GM19193 (cell line): ENCODE measurements at regions not wholly inside any gene's neighbourhood (a gene's known extent, or its start where the extent isn't known, plus 50 kb on each side); places are given as distances from the start of the nearest gene placed in this dataset.

Experiments used
- POLR2A ChIP-seq: IDR thresholded peaks from 4 replicates; pipeline ENCODE4 v1.6.1; 2011; ENCODE audit not compliant: insufficient read depth, insufficient read length; ENCODE audit errors: extremely low read depth

GRCh38 chr9:105067895-105068580, 140.1 kb upstream of the ABCA1 start:
- TF ChIP-seq POLR2A = no peak

- no peak for TF ChIP-seq POLR2A
These were observed 141.3 kb upstream of the ABCA1 start for GRCh38 chr9:105069285-105069684.

- no peak for TF ChIP-seq POLR2A
These were observed 141.7 kb upstream of the ABCA1 start for GRCh38 chr9:105069696-105070095.

GRCh38 chr9:105070176-105070575, 142.2 kb upstream of the ABCA1 start:
- TF ChIP-seq POLR2A = no peak

- TF ChIP-seq POLR2A = no peak
These were observed 144.5 kb upstream of the ABCA1 start for GRCh38 chr9:105072476-105072875.

GRCh38 chr9:105073147-105073546, 145.2 kb upstream of the ABCA1 start:
- no peak for TF ChIP-seq POLR2A

- TF ChIP-seq POLR2A = no peak
These were observed 146.5 kb upstream of the ABCA1 start for GRCh38 chr9:105074491-105074890.

GRCh38 chr9:105076729-105077128, 148.8 kb upstream of the ABCA1 start:
- no peak for TF ChIP-seq POLR2A

- TF ChIP-seq POLR2A = no peak
These were observed 151.5 kb upstream of the ABCA1 start for GRCh38 chr9:105079457-105079856.

GRCh38 chr9:105082843-105083242, 154.9 kb upstream of the ABCA1 start:
- TF ChIP-seq POLR2A = no peak

- no peak for TF ChIP-seq POLR2A
These were observed 155.3 kb upstream of the ABCA1 start for GRCh38 chr9:105083256-105083655.

- TF ChIP-seq POLR2A = no peak
These were observed 156.2 kb upstream of the SLC44A1 start for GRCh38 chr9:105087910-105088898.

GRCh38 chr9:105089874-105090273, 154.6 kb upstream of the SLC44A1 start:
- no peak for TF ChIP-seq POLR2A

- TF ChIP-seq POLR2A = no peak
These were observed 153.3 kb upstream of the SLC44A1 start for GRCh38 chr9:105091004-105091640.

- TF ChIP-seq POLR2A = no peak
These were observed 150.8 kb upstream of the SLC44A1 start for GRCh38 chr9:105093685-105094084.
